ENCODE measurements at regions not wholly inside any gene's neighbourhood (a gene's known extent, or its start where the extent isn't known, plus 50 kb on each side); places are given as distances from the start of the nearest gene placed in this dataset.

DNA sequence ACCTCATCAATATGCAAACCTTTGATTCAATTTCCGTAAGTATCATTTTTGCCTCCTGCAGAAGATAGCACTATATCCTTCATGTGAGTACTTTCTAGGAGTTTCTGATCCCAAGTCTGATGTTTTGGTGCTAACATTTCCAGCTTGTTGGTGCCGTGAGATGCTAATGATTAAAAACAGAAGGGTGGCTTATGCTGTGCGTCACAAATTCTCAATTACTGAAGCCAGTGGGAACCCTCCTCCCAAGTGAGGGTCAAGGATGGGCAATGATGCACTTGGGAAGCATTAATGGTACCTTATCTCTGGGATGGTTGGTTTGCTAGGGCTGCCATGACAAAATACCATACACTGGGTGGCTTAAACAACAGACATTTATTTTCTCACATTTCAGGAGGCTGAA, 123.0 kb downstream of the FOXD1 start:
- H3K4me2 ChIP-seq (ENCODE audit: low read depth, low read length): no peak overlapping the region
- no peak overlapping the region; the same call in 1 of the 2 replicates for H2BK20ac ChIP-seq (ENCODE audit: low read depth, low read length)
- CTCF ChIA-PET: no interaction called here
- DNase-seq: no peak
- H2AFZ ChIP-seq (replicated peaks; ENCODE audit: low read length, poor library complexity): no peak overlapping the region
- no peak overlapping the region for H3K23ac ChIP-seq (ENCODE audit: low read depth, low read length)
- no peak overlapping the region for H3K4me3 ChIP-seq (ENCODE audit: insufficient read depth, low read depth, low read length)
- in situ Hi-C loops (cut with MboI; ENCODE audit: low sequenced_read_pairs): no loop called here
- no peak for TF ChIP-seq RCOR1 (IDR thresholded peaks at IDR 0.05; ENCODE audit: insufficient replicate concordance, low read length)
- no peak for TF ChIP-seq CTCF (conservative IDR thresholded peaks at IDR 0.05; ENCODE audit: low read depth, low read length)
- TF ChIP-seq, protein P1, sequence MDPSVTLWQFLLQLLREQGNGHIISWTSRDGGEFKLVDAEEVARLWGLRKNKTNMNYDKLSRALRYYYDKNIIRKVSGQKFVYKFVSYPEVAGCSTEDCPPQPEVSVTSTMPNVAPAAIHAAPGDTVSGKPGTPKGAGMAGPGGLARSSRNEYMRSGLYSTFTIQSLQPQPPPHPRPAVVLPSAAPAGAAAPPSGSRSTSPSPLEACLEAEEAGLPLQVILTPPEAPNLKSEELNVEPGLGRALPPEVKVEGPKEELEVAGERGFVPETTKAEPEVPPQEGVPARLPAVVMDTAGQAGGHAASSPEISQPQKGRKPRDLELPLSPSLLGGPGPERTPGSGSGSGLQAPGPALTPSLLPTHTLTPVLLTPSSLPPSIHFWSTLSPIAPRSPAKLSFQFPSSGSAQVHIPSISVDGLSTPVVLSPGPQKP (IDR thresholded peaks at IDR 0.05; ENCODE audit: borderline replicate concordance, low read depth, low read length): no peak
- TF ChIP-seq NFE2L2 (IDR thresholded peaks at IDR 0.05; ENCODE audit: low read depth, low read length): no peak
- TF ChIP-seq BHLHE40 (IDR thresholded peaks at IDR 0.05; ENCODE audit: low read depth, low read length): no peak
- TF ChIP-seq RAD21 (IDR thresholded peaks at IDR 0.05; ENCODE audit: low read length): no peak
- TF ChIP-seq RFX5 (IDR thresholded peaks at IDR 0.05; ENCODE audit: low read depth, low read length): no peak
- no peak for TF ChIP-seq SMC3 (IDR thresholded peaks at IDR 0.05; ENCODE audit: low read depth, low read length)
- no peak for TF ChIP-seq FOS (IDR thresholded peaks at IDR 0.05; ENCODE audit: low read depth, low read length)
- TF ChIP-seq CHD1 (IDR thresholded peaks at IDR 0.05; ENCODE audit: low read depth, low read length): no peak
- no peak for TF ChIP-seq MXI1 (IDR thresholded peaks at IDR 0.05; ENCODE audit: borderline replicate concordance, low read depth, low read length)
- no peak for TF ChIP-seq POLR2A (IDR thresholded peaks at IDR 0.05; ENCODE audit: low read depth, low read length)
- TF ChIP-seq CEBPB (IDR thresholded peaks at IDR 0.05; ENCODE audit: low read depth, low read length): no peak
- no peak for TF ChIP-seq MAZ (IDR thresholded peaks at IDR 0.05; ENCODE audit: borderline replicate concordance, low read depth, low read length)
- TF ChIP-seq MAFK (IDR thresholded peaks at IDR 0.05; ENCODE audit: low read depth, low read length): no peak
- TF ChIP-seq, protein P2, sequence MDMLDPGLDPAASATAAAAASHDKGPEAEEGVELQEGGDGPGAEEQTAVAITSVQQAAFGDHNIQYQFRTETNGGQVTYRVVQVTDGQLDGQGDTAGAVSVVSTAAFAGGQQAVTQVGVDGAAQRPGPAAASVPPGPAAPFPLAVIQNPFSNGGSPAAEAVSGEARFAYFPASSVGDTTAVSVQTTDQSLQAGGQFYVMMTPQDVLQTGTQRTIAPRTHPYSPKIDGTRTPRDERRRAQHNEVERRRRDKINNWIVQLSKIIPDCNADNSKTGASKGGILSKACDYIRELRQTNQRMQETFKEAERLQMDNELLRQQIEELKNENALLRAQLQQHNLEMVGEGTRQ (IDR thresholded peaks at IDR 0.05; ENCODE audit: low read depth, low read length): no peak
- peaks cover 4% of the 10 kb centered on the region for H3K9me1 ChIP-seq (ENCODE audit: insufficient read depth, low read length)
- no peak overlapping the region for H3K18ac ChIP-seq (ENCODE audit: low read depth, low read length)
- WGBS, 2 experiments (ENCODE audit: extremely low coverage in 2 of 2, insufficient read length in 1 of 2): no CpG with 5 or more reads among the region's 3 CpGs
- H3K9me3 ChIP-seq (ENCODE audit: control insufficient read depth, insufficient read depth, low read length): no peaks in the 10 kb centered on the region
- H2AK9ac ChIP-seq (replicated peaks; ENCODE audit: low read depth, low read length, poor library complexity): no peak overlapping the region
- peaks cover 8% of the 10 kb centered on the region for H3K4me1 ChIP-seq (ENCODE audit: control insufficient read depth, insufficient read depth, low read length)
- H2BK5ac ChIP-seq (ENCODE audit: low read depth, low read length, poor library complexity, severe bottlenecking): no peak overlapping the region
- H3K9ac ChIP-seq (ENCODE audit: low read depth, low read length): no peak overlapping the region
- H3K36me3 ChIP-seq (ENCODE audit: control insufficient read depth, insufficient read depth, low read length): no peaks in the 10 kb centered on the region
- no peak overlapping the region for H2BK15ac ChIP-seq (ENCODE audit: low read depth, low read length)
- no peak overlapping the region for H2BK120ac ChIP-seq (ENCODE audit: low read depth, low read length)
- H3K79me1 ChIP-seq (ENCODE audit: low read depth in 1 of 2, low read length in 2 of 2): no peaks in the 10 kb centered on the region
- no peak overlapping the region for H4K91ac ChIP-seq (ENCODE audit: insufficient read depth, low read depth, low read length)
- no TSS peak for BruUV-seq (replicated peaks)
- H3K56ac ChIP-seq (ENCODE audit: extremely low read depth, insufficient read depth, low read length): no peak overlapping the region
- no peak overlapping the region for H2AK5ac ChIP-seq (ENCODE audit: low read depth, low read length)
- H3K14ac ChIP-seq (replicated peaks; ENCODE audit: low read depth, low read length): no peak overlapping the region
- no peaks in the 10 kb centered on the region for H4K20me1 ChIP-seq (ENCODE audit: insufficient read depth, low read length)
- no peak overlapping the region for H3K27ac ChIP-seq (ENCODE audit: insufficient read depth, low read length)
- H4K5ac ChIP-seq (ENCODE audit: low read depth, low read length): no peak overlapping the region
- H3K4ac ChIP-seq (ENCODE audit: low read depth, low read length): no peak overlapping the region
- H3K27me3 ChIP-seq (ENCODE audit: control insufficient read depth, insufficient read depth, low read length): no peaks in the 10 kb centered on the region
- no peak for ATAC-seq (ENCODE audit: low read depth)
- dilution Hi-C loops (cut with HindIII; ENCODE audit: low sequenced_read_pairs, unreplicated experiment): no loop called here
- no peak overlapping the region for H4K8ac ChIP-seq (ENCODE audit: low read depth in 2 of 2, low read length in 2 of 2)
- POLR2A ChIA-PET (ENCODE audit: unreplicated experiment): no interaction called here
- intact Hi-C loops (cut with micrococcal nuclease): no loop called here

All from IMR-90 (cell line).